Skin epidermis (tissue), 12 donors: ENCODE measurements at regions not wholly inside any gene's neighbourhood (a gene's known extent, or its start where the extent isn't known, plus 50 kb on each side); places are given as distances from the start of the nearest gene placed in this dataset.
"Not testable (repeated sequence)": the region's sequence is repeated elsewhere in the genome, so short reads cannot be mapped to it uniquely, and the experiment has no call there.

Experiments
- H3K27ac ChIP-seq, 21 experiments: fragments of 200-600 bp; sonication (generic) in 11 of 21; one replicate each; pipeline ENCODE4 v1.5.0; 2020; ENCODE audit warnings: mild to moderate bottlenecking in 3 of 21, inconsistent platforms in 2 of 21, moderate library complexity in 2 of 21
- H3K4me3 ChIP-seq, 7 experiments: fragments of 200-600 bp; sonication (generic) in 2 of 7; one replicate each; pipeline ENCODE4 v1.5.0; 2020; ENCODE audit warnings: inconsistent platforms in 2 of 7, mild to moderate bottlenecking in 2 of 7, moderate library complexity in 1 of 7

DNA sequence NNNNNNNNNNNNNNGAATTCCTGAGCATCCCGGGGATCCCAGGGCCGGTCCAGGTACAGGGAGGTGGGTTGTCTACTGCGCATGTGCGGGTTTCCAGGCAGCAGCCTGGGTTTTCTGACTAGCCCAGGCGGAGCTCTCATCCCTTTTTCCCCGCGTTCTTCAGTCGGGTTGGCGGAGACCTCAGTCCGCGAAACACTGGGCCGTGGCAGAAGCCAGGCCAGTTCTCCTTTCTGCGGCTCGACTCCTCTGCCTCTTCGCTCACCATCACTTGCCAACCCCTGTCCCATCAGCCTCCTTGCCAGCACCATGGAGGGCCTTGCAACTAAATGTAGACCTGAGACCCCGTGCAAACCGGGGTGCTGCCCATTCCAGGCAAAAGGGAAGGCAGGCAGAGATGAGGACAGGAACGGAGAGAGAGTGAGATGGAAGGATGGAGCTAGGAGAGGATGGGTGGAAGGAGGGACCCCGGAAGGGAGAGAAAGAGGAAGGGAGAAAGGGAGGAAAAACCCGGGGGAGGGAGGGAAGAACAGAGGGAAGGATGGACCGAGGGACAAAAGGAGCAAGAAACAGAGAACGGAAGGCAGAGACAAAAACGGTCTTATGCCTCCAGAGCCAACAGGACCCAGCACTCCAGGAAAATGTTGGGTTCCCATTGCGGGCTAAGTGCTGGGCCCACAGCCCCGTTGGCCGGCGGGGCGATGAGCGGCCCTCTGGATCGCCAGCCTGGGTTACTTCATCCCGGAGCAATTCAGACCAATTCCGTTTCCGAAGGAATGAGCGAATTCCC is 445.4 kb upstream of the DEFB115 start:
- H3K4me3 ChIP-seq: no peak overlapping the region
- no peak overlapping the region for H3K27ac ChIP-seq

DNA sequence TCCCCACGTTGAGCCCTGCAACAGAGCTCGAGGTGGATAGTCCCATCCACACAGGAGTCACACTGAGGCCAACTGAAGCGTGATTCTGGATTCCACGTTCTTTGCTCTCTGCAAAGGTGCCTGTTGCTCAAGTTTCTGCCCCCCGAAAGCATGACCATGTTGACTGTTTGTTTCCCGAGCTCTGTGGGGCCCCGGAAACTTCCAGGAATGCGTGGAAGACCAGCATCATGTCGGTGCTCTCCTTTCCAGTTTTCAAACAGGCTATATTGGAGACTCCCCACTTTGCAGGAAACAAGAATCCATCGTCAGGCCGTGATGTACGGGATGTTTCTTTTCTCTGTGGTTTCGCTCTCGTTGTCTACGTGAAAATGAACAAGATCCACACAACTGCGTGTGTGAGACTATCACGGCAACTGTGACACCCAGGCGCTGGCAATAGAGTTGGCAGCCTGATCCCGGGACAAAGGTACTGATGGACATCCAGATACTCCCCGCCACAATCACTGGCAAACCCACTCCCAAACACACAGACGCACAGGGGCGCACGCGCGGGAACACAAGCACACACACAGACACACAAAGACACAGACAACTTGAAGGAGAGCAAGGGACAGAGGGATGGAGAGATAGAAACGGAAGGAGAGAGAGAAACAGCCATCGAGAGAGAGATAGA is 444.6 kb upstream of the DEFB115 start:
- no peak overlapping the region for H3K4me3 ChIP-seq

DNA sequence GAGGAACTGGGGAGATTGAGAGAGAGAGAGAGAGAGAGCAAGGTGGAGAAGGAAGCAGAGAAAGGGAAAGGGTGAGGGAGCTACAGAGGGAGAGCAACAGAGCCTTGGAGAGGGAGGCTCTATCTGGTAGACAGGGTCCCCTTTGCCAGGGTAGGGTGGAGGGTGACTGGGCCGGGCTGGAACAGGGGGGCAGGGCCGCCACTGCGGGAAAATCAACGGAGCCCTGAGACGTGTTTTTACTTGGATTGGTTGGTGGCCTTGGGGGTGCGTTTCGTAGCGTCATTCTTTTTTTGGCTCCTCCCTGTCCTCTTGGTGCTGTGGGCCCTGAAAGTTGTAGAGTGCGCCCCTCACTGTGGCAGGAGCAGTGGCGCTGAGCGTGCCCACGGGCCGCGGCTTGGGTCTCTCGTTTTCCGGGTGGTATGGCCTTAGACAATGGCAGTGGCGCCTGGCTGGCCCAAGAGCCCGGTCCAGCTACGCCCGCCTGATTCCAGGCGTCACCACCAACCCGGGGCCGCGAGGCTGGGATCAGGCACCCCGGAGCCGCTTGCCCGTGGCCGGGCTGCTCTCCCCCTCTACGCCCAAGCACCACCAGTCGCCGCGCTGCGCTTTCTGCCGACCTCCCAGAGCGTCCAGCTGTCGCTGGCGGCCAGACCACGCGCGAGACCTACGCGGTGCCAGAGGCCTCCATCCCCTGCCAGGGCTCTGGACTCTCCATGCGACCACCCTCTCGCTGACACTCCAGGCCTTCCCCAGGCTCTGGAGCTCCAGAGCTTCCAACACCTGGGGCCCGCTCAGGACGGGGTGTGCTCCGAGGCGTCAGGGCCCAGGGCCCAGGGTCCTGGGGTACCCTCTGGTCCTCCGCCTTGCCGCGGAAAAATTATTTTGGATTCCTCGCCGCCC is 443.8 kb upstream of the DEFB115 start:
- not testable (repeated sequence) for H3K27ac ChIP-seq, H3K4me3 ChIP-seq

More for the DNA sequence above, 444.6 kb upstream of the DEFB115 start:
- no peak overlapping the region for H3K27ac ChIP-seq

DNA sequence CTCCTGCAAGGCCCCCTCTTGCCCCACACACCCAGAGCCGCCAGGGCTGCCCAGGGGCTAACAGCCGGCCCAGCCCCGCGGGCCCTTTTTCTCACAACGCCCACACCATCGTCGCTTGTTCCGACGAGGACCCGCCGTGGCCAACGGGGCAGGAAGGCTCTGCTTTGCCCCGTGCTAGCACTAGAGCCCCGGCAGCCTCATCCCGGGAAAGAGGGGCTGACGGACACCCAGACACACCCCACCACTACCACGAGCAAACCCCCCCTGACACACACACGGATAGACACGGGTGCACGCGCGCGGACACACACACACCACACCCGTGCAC is 443.2 kb upstream of the DEFB115 start:
- not testable (repeated sequence) for H3K27ac ChIP-seq, H3K4me3 ChIP-seq

DNA sequence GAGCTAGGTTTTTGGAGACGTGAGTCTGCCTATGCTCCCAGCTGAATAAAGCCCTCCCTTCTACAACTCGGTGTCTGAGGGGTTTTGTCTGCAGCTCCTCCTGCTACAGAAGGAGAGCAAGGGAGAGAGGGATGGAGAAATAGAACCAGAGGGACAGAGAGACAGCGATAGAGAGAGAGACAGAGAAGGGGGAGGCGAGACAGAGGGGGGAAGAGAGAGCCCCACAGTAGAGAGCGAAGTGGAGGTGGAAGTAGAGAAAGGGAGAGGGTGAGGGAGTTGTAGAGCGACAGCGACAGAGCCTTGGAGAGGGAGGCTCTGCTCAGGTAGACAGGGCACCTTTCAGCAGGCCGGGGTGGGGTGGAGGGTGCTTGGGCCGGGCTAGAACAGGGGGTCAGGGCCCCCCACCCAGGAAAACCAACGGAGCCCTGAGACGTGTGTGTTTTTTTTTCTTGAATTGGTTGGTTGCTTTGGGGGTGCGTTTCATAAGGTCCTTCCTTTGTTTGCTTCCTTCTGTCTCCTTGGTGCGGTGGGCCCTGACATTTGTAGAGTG is 442.4 kb upstream of the DEFB115 start:
- H3K4me3 ChIP-seq, H3K27ac ChIP-seq: not testable (repeated sequence)

DNA sequence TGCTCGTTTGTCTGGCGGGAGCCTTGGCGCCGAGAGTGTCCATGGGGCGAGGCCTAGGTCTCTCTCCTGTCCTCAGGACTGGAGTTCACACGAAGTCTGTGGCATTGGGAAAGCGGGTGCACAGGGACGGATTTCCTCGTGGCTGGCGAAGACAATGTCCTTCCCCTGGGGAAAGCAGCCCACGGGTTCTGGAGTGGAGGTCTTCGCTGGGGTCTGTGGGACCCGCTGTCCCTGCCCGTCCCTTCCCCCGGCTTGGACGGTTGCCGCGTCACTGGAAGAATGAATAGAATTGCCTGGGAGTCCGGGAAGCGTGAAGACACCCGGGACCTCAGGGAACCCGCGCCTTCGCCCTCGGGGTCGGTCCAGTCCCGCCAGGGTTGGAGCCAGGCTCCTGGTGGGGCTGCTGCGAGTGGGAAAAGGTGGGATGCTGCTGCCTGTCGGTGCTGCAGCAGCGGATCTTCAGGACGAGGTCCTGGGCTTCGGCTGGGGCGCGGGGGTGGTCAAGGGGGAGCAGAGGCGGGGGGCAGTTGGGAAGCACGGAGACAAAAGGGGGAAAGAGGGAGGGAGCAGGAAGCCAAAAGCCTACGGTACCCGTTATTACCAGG is 441.8 kb upstream of the DEFB115 start:
- no peak overlapping the region for H3K4me3 ChIP-seq
- no peak overlapping the region for H3K27ac ChIP-seq

DNA sequence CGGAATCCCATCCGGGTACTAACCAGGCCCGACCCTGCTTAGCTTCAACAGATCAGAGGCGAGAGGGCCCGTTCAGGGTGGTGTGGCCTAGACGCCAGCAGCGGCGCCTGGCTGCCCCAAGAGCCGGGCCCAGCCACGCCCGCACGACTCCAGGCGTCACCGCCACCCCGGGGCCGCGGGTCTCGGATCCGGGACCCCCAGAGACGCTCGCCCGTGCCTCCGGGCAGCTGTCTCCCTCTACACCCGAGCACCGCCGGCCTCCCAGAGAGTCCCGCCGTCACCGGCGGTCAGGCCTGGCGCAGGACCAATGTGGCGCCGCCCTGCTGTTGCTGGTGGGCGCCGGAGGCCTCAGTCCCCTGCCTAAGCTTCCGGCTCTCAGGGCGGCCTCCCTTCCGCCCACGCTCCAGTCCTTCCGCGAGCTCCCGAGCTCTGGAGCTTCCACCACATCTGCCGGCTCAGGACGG is 441.2 kb upstream of the DEFB115 start:
- H3K27ac ChIP-seq: no peak overlapping the region
- H3K4me3 ChIP-seq: peak overlapping the region in 1 of 7 experiments; percentile 7

DNA sequence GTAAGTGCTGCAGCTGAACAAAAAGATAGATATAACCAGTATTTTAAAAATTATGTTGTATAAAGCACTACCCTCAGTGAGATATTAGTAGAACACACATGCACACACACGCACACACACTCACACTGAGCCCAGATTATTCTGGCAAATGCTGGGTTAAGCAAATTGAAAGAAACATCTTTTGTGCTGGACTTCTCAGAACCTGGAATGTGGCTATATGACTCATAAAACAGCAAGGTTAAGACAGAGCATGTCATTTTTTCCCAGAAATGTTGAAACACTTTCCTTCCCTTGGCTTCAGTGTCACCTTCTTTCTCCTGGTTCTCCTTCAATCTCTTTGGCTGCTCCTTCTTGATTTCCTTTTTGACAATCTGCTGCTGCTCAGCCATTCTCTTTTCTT is 435.8 kb upstream of the DEFB115 start:
- not testable (repeated sequence) for H3K27ac ChIP-seq, H3K4me3 ChIP-seq

DNA sequence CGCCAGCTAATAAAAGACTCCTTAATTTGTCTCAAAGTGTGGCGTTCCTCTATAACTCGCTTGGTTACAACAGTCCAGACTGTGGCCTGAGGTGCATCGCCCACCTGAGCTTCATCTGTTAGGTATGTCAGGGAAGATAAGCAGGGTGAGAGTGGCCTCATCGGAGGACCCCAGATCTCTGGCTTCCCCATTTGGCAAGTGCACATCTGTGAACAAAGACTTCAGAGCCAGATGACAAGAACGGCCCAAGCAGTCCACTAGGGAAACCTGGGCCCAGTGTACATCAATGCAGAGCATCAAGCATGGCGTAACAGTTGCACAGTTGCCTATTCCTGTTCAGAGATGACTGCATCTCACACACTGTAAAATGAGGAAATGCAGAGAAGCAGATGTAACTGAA is 432.8 kb upstream of the DEFB115 start:
- not testable (repeated sequence) for H3K27ac ChIP-seq, H3K4me3 ChIP-seq

DNA sequence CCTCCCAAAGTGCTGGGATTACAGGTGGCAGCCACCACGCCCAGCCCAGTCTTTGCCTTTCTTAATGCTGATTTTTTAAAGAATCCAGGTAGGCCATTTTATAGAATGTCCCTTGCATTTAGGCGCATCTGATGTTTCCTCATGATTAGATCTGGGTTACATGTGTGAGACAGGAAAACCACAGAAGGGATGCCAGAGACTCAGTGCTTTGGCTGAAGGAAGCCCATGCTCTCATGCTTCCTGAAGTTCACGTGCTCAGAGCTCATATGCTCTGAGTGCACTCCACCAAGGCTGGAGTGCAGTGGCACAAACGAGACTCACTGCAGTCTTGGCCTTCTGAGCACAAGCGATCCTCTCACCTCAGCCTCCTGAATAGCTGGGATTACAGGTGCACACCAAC is 411.5 kb upstream of the DEFB115 start:
- not testable (repeated sequence) for H3K4me3 ChIP-seq, H3K27ac ChIP-seq

DNA sequence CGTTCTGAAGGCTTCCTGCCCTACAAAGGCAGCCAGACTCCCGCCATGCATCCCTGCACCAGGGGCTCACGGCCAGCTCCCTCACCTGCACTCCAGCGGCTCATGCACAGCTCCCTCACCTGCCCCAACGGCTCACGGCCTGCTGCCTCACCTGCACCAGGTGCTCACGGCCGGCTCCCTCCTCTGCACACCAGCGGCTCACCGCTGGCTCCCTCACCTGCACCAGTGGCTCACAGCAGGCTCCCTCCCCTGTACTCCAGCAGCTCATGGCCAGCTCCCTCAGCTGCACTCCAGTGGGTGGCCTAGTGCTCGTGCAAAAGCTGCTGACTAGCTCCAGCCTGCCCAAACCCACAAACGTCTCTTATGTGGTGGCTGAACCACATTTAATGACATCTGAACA is 389.2 kb upstream of the DEFB115 start:
- not testable (repeated sequence) for H3K4me3 ChIP-seq, H3K27ac ChIP-seq

DNA sequence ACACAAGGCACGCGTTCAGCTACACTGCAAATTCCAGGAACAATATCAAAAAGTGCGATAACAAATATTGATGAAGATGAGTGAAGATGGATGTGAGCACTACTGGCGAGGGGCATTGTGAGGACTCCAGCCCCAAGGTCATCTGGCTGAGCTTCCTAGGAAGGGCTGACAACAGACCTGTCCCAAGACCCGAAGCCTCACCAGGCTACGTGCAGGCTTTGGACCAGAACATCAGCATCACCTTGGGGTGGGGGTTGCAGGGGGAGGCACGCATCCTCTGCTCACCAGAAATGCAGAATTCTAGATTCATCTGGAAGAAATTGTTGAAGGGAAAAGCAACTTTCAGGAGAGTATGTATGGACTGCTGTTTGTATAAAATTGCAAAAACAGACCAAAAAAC is 386.3 kb upstream of the DEFB115 start:
- not testable (repeated sequence) for H3K27ac ChIP-seq, H3K4me3 ChIP-seq

DNA sequence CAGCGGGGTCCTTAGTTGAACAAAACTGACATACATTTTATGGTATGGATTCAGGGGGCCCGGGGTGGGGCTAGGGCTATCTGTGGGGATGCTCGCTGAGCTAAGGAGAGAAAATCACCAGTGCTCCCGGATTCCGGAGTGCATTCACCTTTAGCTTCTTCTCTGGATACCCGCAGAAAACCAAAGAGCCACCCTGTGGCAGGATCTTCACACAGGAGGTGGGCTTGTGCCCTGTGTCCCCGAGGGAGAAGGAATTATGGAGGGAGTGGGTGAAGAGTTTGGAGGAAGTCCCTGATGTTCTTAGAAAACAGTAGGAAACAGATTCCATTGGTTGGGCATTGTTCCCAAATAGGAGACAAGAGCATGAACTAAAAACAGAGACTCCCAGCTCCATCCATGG is 385.2 kb upstream of the DEFB115 start:
- not testable (repeated sequence) for H3K27ac ChIP-seq, H3K4me3 ChIP-seq

DNA sequence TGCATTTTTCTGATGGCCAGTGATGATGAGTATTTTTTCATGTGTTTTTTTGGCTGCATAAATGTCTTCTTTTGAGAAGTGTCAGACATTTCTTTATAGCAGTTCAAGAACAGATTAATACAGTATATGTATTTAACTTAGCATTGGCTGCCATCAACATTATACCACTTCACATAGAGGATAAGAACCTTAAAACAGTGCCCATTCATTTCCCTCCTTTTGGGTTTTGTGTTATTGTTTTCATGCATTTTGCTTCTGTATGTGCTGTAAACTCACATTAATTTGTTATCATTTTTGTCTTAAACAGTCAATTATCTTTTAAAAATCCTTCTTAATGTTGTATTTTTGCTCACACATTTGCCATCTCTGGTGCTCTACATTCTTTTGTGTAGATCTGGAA is 381.6 kb upstream of the DEFB115 start:
- H3K27ac ChIP-seq, H3K4me3 ChIP-seq: not testable (repeated sequence)

DNA sequence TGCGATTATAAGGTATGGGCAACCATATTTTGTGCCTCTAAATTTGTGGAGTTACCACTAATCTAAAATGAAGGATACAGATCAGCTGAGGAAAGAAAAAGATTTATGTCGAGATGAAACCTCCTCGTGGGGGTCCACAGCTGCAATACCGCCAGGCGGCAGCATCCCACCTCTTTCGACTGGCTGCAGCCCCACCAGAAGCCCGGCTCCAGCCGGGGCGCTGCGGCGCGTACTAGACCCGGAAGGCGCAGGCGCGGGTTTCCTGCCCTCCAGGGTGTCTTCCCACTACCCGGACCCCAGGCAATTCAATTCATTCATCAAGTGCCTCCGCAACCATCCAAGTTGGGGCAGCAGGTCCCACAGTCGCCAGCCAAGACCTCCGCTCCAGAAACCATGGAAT is 366.1 kb upstream of the DEFB115 start:
- H3K27ac ChIP-seq, H3K4me3 ChIP-seq: not testable (repeated sequence)

DNA sequence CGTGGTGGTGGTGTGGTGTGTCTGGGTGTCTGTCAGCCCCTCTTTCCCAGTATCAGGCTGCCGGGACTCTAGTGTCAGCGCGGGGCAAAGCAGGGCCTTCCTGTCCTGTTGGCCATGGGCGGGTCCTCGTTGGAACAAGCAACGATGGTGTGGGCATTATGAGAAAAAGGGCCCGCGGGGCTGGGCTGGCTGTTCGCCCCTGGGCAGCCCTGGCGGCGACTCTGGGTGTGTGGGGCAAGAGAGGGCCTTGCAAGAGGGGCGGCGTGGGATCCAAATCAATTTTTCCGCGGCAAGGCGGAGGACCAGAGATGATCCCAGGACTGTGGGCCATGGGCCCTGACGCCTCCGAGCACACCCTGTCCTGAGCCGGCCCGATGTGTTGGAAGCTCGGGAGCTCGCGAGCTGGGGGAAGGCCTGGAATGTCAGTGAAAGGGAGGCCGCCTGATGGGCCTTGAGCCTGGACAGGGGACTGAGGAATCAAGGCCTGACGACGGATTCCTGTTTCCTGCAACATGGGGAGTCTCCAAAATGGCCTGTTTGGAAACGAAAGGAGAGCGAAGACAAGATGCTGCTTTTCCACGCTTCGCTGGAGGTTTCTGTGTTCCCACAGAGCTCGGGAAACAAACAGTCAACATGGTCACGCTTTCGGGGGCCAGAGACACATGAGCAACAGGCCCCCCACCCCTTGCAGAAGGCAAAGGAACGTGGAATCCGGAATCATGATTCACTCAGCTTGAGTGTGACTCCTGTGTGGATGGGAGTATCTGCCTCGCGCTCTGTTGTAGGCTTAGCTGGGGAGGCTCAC is 364.7 kb upstream of the DEFB115 start:
- H3K4me3 ChIP-seq: no peak overlapping the region

DNA sequence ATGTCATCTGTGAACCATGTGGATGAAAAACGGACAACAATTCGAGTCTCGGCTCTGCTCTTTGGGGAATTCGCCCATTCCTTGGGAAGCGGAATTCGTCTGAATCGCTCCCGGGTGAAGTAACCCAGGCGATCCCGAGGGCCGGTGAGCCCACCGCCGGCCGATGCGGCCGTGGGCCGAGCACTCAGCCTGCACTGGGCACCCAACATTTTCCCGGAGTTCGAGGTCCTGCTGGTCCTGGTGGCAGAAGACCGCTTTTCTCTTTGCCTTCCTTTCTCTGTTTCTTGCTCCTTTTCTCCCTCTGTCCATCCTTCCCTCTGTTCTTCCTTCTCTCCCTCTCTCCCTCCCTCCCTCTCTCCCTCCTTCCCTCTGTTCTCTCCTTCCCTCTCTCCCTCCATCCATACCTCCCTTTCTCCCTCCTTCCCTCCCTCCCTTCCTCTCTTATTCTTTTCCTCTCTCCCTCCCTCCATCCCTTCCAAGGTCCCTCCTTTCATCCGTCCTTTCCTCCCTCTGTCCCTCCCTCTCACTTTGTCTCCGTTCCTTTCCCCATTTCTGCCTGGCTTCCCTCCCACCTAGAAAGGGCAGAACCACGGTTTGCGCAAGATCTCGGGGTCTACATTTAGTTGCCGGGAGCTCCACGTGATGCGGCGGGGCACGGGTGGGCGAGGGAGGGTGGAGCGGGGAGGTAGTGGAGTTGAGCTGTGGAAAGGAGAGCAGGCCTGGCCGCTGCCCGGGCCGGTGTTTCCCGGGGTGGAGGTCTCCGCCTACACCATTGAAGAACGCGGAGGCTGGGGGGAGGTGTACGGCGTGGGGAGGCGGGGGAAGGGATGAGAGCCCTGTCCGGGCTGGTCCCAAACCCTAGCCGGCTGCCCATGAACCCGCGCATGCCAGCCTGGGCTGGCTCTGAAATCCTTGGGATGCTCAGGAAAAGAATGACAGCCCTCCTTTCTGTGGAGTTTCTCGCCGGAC is 363.8 kb upstream of the DEFB115 start:
- H3K4me3 ChIP-seq, H3K27ac ChIP-seq: not testable (repeated sequence)

More for the DNA sequence above, 364.7 kb upstream of the DEFB115 start:
- H3K27ac ChIP-seq: no peak overlapping the region
